Effector memory CD8-positive, alpha-beta T cell (primary cell): ENCODE measurements at regions not wholly inside any gene's neighbourhood (a gene's known extent, or its start where the extent isn't known, plus 50 kb on each side); places are given as distances from the start of the nearest gene placed in this dataset.
"Not testable (repeated sequence)": the region's sequence is repeated elsewhere in the genome, so short reads cannot be mapped to it uniquely, and the experiment has no call there.

Experiments
- ATAC-seq: fragments of 150-1000 bp; cut with Tn5 transposase; replicated peaks from 2 replicates; pipeline ENCODE4 v1.10.0; 2021; ENCODE audit warnings: mild to moderate bottlenecking, moderate library complexity
- DNase-seq, 3 experiments: peaks; one replicate each; pipeline ENCODE4 v3.0.0; 2021
- H3K27ac Mint-ChIP-seq, 2 donors: one replicate each; pipeline ENCODE4 v1.8.0; 2022; ENCODE audit warnings: mild to moderate bottlenecking in 2 of 2, mixed read lengths in 2 of 2, moderate library complexity in 2 of 2
- H3K27me3 Mint-ChIP-seq, 2 donors: one replicate each; pipeline ENCODE4 v1.8.0; 2022; ENCODE audit warnings: mixed read lengths in 2 of 2
- H3K36me3 Mint-ChIP-seq: one replicate; pipeline ENCODE4 v1.8.0; 2022; ENCODE audit warnings: mild to moderate bottlenecking, moderate library complexity, mixed read lengths; ENCODE audit not compliant: insufficient read depth
- H3K4me1 Mint-ChIP-seq, 2 donors: one replicate each; pipeline ENCODE4 v1.8.0; 2022; ENCODE audit warnings: low read depth in 2 of 2, mixed read lengths in 2 of 2
- H3K4me3 Mint-ChIP-seq, 2 donors: one replicate each; pipeline ENCODE4 v1.8.0; 2022; ENCODE audit warnings: mild to moderate bottlenecking in 2 of 2, mixed read lengths in 2 of 2, moderate library complexity in 2 of 2
- H3K9me3 Mint-ChIP-seq, 2 donors: one replicate each; pipeline ENCODE4 v1.8.0; 2022; ENCODE audit warnings: mixed read lengths in 2 of 2

GRCh38 chr2:62616486-62616885 is 89.0 kb upstream of the EHBP1 start:
- H3K9me3 Mint-ChIP-seq, ATAC-seq, H3K4me1 Mint-ChIP-seq, DNase-seq, H3K4me3 Mint-ChIP-seq, H3K36me3 Mint-ChIP-seq: not testable (repeated sequence)
- Mint-ChIP-seq H3K27ac (peak overlapping the region in 1 of 2 donors; percentile 56), H3K27me3 (peaks cover 40 to 51% of the 10 kb centered on the region in 2 donors)

- no peak overlapping the region for H3K4me3 Mint-ChIP-seq
- ATAC-seq (no peak), DNase-seq (no peak)
- H3K27ac Mint-ChIP-seq = no peak overlapping the region
- H3K36me3 Mint-ChIP-seq = no peaks in the 10 kb centered on the region
- H3K4me1 Mint-ChIP-seq = no peaks in the 10 kb centered on the region
- H3K27me3 Mint-ChIP-seq = peaks cover 15 to 33% of the 10 kb centered on the region in 2 donors
- H3K9me3 Mint-ChIP-seq = peaks cover 0 to under 1% of the 10 kb centered on the region in 2 donors
These were observed 93.7 kb upstream of the EHBP1 start for GRCh38 chr2:62611854-62612253.

- not testable (repeated sequence) for H3K36me3 Mint-ChIP-seq, H3K4me3 Mint-ChIP-seq, DNase-seq, H3K4me1 Mint-ChIP-seq, ATAC-seq, H3K9me3 Mint-ChIP-seq, H3K27ac Mint-ChIP-seq
- peaks cover 61 to 68% of the 10 kb centered on the region in 2 donors for H3K27me3 Mint-ChIP-seq
These were observed 99.5 kb upstream of the TMEM17 start for GRCh38 chr2:62605471-62605870.

GRCh38 chr2:62604336-62604735 is 98.3 kb upstream of the TMEM17 start:
- Mint-ChIP-seq H3K36me3 (no peaks in the 10 kb centered on the region), H3K27ac (no peak overlapping the region), H3K4me1 (no peaks in the 10 kb centered on the region), H3K27me3 (peaks cover 71% of the 10 kb centered on the region in 2 donors), H3K9me3 (peaks cover 4 to 8% of the 10 kb centered on the region in 2 donors), H3K4me3 (no peak overlapping the region)
- ATAC-seq (no peak), DNase-seq (no peak)

- peaks cover 63 to 70% of the 10 kb centered on the region in 2 donors for H3K27me3 Mint-ChIP-seq
- H3K27ac Mint-ChIP-seq = no peak overlapping the region
- peaks cover 4 to 8% of the 10 kb centered on the region in 2 donors for H3K9me3 Mint-ChIP-seq
- no peaks in the 10 kb centered on the region for H3K36me3 Mint-ChIP-seq
- no peak overlapping the region for H3K4me3 Mint-ChIP-seq
- no peak for ATAC-seq
- DNase-seq = no peak
- H3K4me1 Mint-ChIP-seq = no peaks in the 10 kb centered on the region
These were observed 97.2 kb upstream of the TMEM17 start for GRCh38 chr2:62603154-62603712.

- H3K36me3 Mint-ChIP-seq, DNase-seq, H3K4me3 Mint-ChIP-seq, H3K27ac Mint-ChIP-seq, ATAC-seq, H3K9me3 Mint-ChIP-seq, H3K4me1 Mint-ChIP-seq: not testable (repeated sequence)
- H3K27me3 Mint-ChIP-seq = peaks cover 37 to 39% of the 10 kb centered on the region in 2 donors
These were observed 93.8 kb upstream of the TMEM17 start for GRCh38 chr2:62599674-62600410.

GRCh38 chr2:62597323-62597722 is 91.3 kb upstream of the TMEM17 start:
- peaks cover 15 to 17% of the 10 kb centered on the region in 2 donors for H3K27me3 Mint-ChIP-seq
- ATAC-seq (no peak), DNase-seq (no peak)
- H3K36me3 Mint-ChIP-seq = no peaks in the 10 kb centered on the region
- no peak overlapping the region for H3K27ac Mint-ChIP-seq
- H3K4me1 Mint-ChIP-seq = no peaks in the 10 kb centered on the region
- peaks cover 0 to 2% of the 10 kb centered on the region in 2 donors for H3K9me3 Mint-ChIP-seq
- H3K4me3 Mint-ChIP-seq = no peak overlapping the region

GRCh38 chr2:62596061-62596921 is 90.3 kb upstream of the TMEM17 start:
- Mint-ChIP-seq H3K27ac (no peak overlapping the region), H3K4me3 (no peak overlapping the region), H3K9me3 (peaks cover 0 to 2% of the 10 kb centered on the region in 2 donors), H3K4me1 (no peaks in the 10 kb centered on the region), H3K27me3 (peaks cover 12 to 22% of the 10 kb centered on the region in 2 donors), H3K36me3 (no peaks in the 10 kb centered on the region)
- no peak for ATAC-seq
- DNase-seq = no peak

- H3K27me3 Mint-ChIP-seq = peaks cover 5 to 17% of the 10 kb centered on the region in 2 donors
- H3K36me3 Mint-ChIP-seq = no peaks in the 10 kb centered on the region
- no peak overlapping the region for H3K27ac Mint-ChIP-seq
- DNase-seq (no peak), ATAC-seq (no peak)
- no peak overlapping the region for H3K4me3 Mint-ChIP-seq
- H3K9me3 Mint-ChIP-seq = peaks cover 0 to 2% of the 10 kb centered on the region in 2 donors
- no peaks in the 10 kb centered on the region for H3K4me1 Mint-ChIP-seq
These were observed 89.5 kb upstream of the TMEM17 start for GRCh38 chr2:62595474-62595873.

- ATAC-seq (no peak), DNase-seq (no peak)
- H3K27me3 Mint-ChIP-seq = peaks cover 2 to 11% of the 10 kb centered on the region in 2 donors
- no peaks in the 10 kb centered on the region for H3K9me3 Mint-ChIP-seq
- H3K27ac Mint-ChIP-seq = no peak overlapping the region
- no peaks in the 10 kb centered on the region for H3K4me1 Mint-ChIP-seq
- H3K36me3 Mint-ChIP-seq = no peaks in the 10 kb centered on the region
- H3K4me3 Mint-ChIP-seq = no peak overlapping the region
These were observed 87.8 kb upstream of the TMEM17 start for GRCh38 chr2:62593825-62594224.

GRCh38 chr2:62591491-62591890 is 85.5 kb upstream of the TMEM17 start:
- Mint-ChIP-seq H3K27me3 (peaks cover 6 to 26% of the 10 kb centered on the region in 2 donors), H3K27ac (no peak overlapping the region), H3K9me3 (no peaks in the 10 kb centered on the region), H3K36me3 (no peaks in the 10 kb centered on the region), H3K4me3 (no peak overlapping the region), H3K4me1 (no peaks in the 10 kb centered on the region)
- no peak for DNase-seq
- ATAC-seq = no peak

- H3K27ac Mint-ChIP-seq = no peak overlapping the region
- no peak for ATAC-seq
- H3K27me3 Mint-ChIP-seq = peaks cover 12 to 30% of the 10 kb centered on the region in 2 donors
- no peaks in the 10 kb centered on the region for H3K36me3 Mint-ChIP-seq
- H3K9me3 Mint-ChIP-seq = no peaks in the 10 kb centered on the region
- DNase-seq = no peak
- H3K4me3 Mint-ChIP-seq = no peak overlapping the region
- no peaks in the 10 kb centered on the region for H3K4me1 Mint-ChIP-seq
These were observed 83.8 kb upstream of the TMEM17 start for GRCh38 chr2:62589691-62590356.

GRCh38 chr2:62587592-62587991 is 81.6 kb upstream of the TMEM17 start:
- DNase-seq = no peak
- no peaks in the 10 kb centered on the region for H3K36me3 Mint-ChIP-seq
- no peaks in the 10 kb centered on the region for H3K9me3 Mint-ChIP-seq
- no peak overlapping the region for H3K27ac Mint-ChIP-seq
- no peak for ATAC-seq
- no peaks in the 10 kb centered on the region for H3K4me1 Mint-ChIP-seq
- peaks cover 19 to 48% of the 10 kb centered on the region in 2 donors for H3K27me3 Mint-ChIP-seq
- H3K4me3 Mint-ChIP-seq = no peak overlapping the region
